GM18868 (cell line): ENCODE measurements at regions not wholly inside any gene's neighbourhood (a gene's known extent, or its start where the extent isn't known, plus 50 kb on each side); places are given as distances from the start of the nearest gene placed in this dataset.
"Not testable (repeated sequence)": the region's sequence is repeated elsewhere in the genome, so short reads cannot be mapped to it uniquely, and the experiment has no call there.

ENCODE experiments used
- ATAC-seq: cut with Tn5 transposase; IDR thresholded peaks from one replicate; pipeline ENCODE4 v1.9.1; 2021; ENCODE audit warnings: mild to moderate bottlenecking, moderate library complexity; ENCODE audit not compliant: unreplicated experiment

- peak; percentile 86 for ATAC-seq
These were observed 62.6 kb upstream of the CDR2 start for GRCh38 chr16:22436823-22437652.

GRCh38 chr16:22436326-22436822 is 62.0 kb upstream of the CDR2 start:
- peak; percentile 39 for ATAC-seq

GRCh38 chr16:22431314-22431713 is 56.9 kb upstream of the CDR2 start:
- ATAC-seq, result not testable (repeated sequence)

- ATAC-seq, result no peak
These were observed 54.2 kb upstream of the CDR2 start for GRCh38 chr16:22428654-22429053.

GRCh38 chr16:22427556-22427955 is 53.1 kb upstream of the CDR2 start:
- ATAC-seq, result no peak

- ATAC-seq, result no peak
These were observed 51.4 kb upstream of the CDR2 start for GRCh38 chr16:22425847-22426246.

GRCh38 chr16:22425036-22425801 is 50.8 kb upstream of the CDR2 start:
- ATAC-seq, result no peak

- no peak for ATAC-seq
These were observed 49.9 kb upstream of the CDR2 start for GRCh38 chr16:22424161-22424937.
